HCT116 (cell line): ENCODE measurements at regions not wholly inside any gene's neighbourhood (a gene's known extent, or its start where the extent isn't known, plus 50 kb on each side); places are given as distances from the start of the nearest gene placed in this dataset.

Experiments
- ATAC-seq: fragments of 200-7000 bp; cut with Tn5 transposase; 2 replicates; pipeline ENCODE4 v1.9.1; 2020; ENCODE audit warnings: mild to moderate bottlenecking, moderate library complexity
- BruUV-seq: library from RNA; stranded (reverse); fragments of 400-500 nt; replicated peaks from 2 replicates; lab custom pipeline; 2021; lab: Mats Ljungman, UMichigan
- CTCF ChIA-PET: fragments of 300-600 bp; sonication (Branson Sonifier 250); formaldehyde crosslinking; loops from one replicate; lab custom pipeline; 2021; ENCODE audit warnings: antibody characterized with exemption; lab: Charles Lee
- POLR2A ChIA-PET: fragments of 300-600, 350-600 bp; sonication (Branson Sonifier 250); formaldehyde crosslinking; loops from one replicate; lab custom pipeline; 2021; ENCODE audit warnings: antibody characterized with exemption; lab: Charles Lee
- RAD21 ChIA-PET, 2 experiments: fragments of 300-600 bp; sonication (Branson Sonifier 250); formaldehyde crosslinking; loops; one replicate each; lab custom pipeline; 2023; ENCODE audit warnings: low total read pairs in 2 of 2; ENCODE audit not compliant: uncharacterized antibody in 2 of 2, unreplicated experiment in 2 of 2, low non-redundant PET in 1 of 2; lab: Charles Lee
- DNase-seq: peaks from one replicate; pipeline ENCODE4 v3.0.0-alpha.2; 2010; ENCODE audit warnings: low read depth, low spot score
- H2AFZ ChIP-seq: fragments of 200-600 bp; shearing (Covaris generic), sonication (generic); 2 replicates; pipeline ENCODE4 v1.6.1; 2017; ENCODE audit warnings: low read depth, mixed run types, mixed read lengths, antibody characterized with exemption, low read length; ENCODE audit not compliant: poor library complexity, severe bottlenecking
- H3K27ac ChIP-seq: 2 replicates; pipeline ENCODE4 v1.5.1; 2012; ENCODE audit warnings: low read depth, low read length
- H3K27me3 ChIP-seq: fragments of 200-600 bp; sonication (generic); 2 replicates; pipeline ENCODE4 v1.6.1; 2016; ENCODE audit warnings: mixed run types, low read length, mixed read lengths; ENCODE audit not compliant: insufficient read depth
- H3K36me3 ChIP-seq, 2 experiments: fragments of 200-500 bp in 1 of 2; fragments of 200-600 bp in 1 of 2; sonication (Bioruptor generic) in 1 of 2; sonication (generic) in 1 of 2; 2 replicates each; pipeline versions ENCODE4 v1.5.1 to v1.6.1; 2014 to 2016; ENCODE audit warnings: low read length in 2 of 2, inconsistent platforms in 1 of 2, mixed read lengths in 1 of 2, mixed run types in 1 of 2; ENCODE audit not compliant: insufficient read depth in 2 of 2, control insufficient read depth in 1 of 2
- H3K4me1 ChIP-seq, 2 experiments: fragments of 200-600 bp in 1 of 2; sonication (generic) in 1 of 2; 2 replicates each; pipeline versions ENCODE4 v1.5.1 to v1.6.1; 2012 to 2017; ENCODE audit warnings: low read length in 2 of 2, inconsistent platforms in 1 of 2, mild to moderate bottlenecking in 1 of 2, mixed read lengths in 1 of 2, mixed run types in 1 of 2, moderate library complexity in 1 of 2; ENCODE audit not compliant: insufficient read depth in 2 of 2, control insufficient read depth in 1 of 2
- H3K4me2 ChIP-seq: fragments of 200-600 bp; sonication (generic); 2 replicates; pipeline ENCODE4 v1.6.1; 2017; ENCODE audit warnings: mixed run types, low read length, mixed read lengths
- H3K4me3 ChIP-seq, 2 experiments: fragments of 200-600 bp in 1 of 2; sonication (generic) in 1 of 2; replicated peaks in 1 of 2; 2 replicates each; pipeline ENCODE4 v1.5.1; 2011 to 2016; ENCODE audit warnings: low read length in 2 of 2, control low read depth in 1 of 2, low read depth in 1 of 2, mild to moderate bottlenecking in 1 of 2, mixed read lengths in 1 of 2, mixed run types in 1 of 2
- H3K79me2 ChIP-seq: fragments of 200-600 bp; sonication (generic); 2 replicates; pipeline ENCODE4 v1.6.1; 2017; ENCODE audit warnings: mild to moderate bottlenecking, mixed run types, low read length, moderate library complexity, mixed read lengths; ENCODE audit not compliant: insufficient read depth
- H3K9ac ChIP-seq: fragments of 200-600 bp; sonication (generic); 2 replicates; pipeline ENCODE4 v1.6.1; 2016; ENCODE audit warnings: low read length, mixed read lengths
- H3K9me2 ChIP-seq: fragments of 200-600 bp; sonication (generic), shearing (Covaris generic); 2 replicates; pipeline ENCODE4 v1.6.1; 2017; ENCODE audit warnings: mixed run types, mild to moderate bottlenecking, moderate library complexity; ENCODE audit not compliant: insufficient read depth
- H3K9me3 ChIP-seq, 2 experiments: fragments of 200-500 bp in 1 of 2; fragments of 200-600 bp in 1 of 2; sonication (Bioruptor generic) in 1 of 2; sonication (generic) in 1 of 2; 2 replicates each; pipeline ENCODE4 v1.6.1; 2014 to 2017; ENCODE audit warnings: low read length in 2 of 2, mixed read lengths in 2 of 2, inconsistent platforms in 1 of 2, low read depth in 1 of 2, mild to moderate bottlenecking in 1 of 2, mixed run types in 1 of 2, moderate library complexity in 1 of 2; ENCODE audit not compliant: control insufficient read depth in 1 of 2, insufficient read depth in 1 of 2
- H4K20me1 ChIP-seq: fragments of 200-600 bp; sonication (generic), shearing (Covaris generic); 2 replicates; pipeline ENCODE4 v1.6.1; 2017; ENCODE audit warnings: mixed run types, mild to moderate bottlenecking, moderate library complexity; ENCODE audit not compliant: insufficient read depth
- CTCF ChIP-seq, 3 experiments: fragments of 200-600 bp in 1 of 3; sonication (generic) in 1 of 3; IDR thresholded peaks in 2 of 3; conservative IDR thresholded peaks in 1 of 3; 2 replicates each; pipeline ENCODE4 v1.5.1; 2012 to 2017; ENCODE audit warnings: low read depth in 2 of 3, low read length in 2 of 3, antibody characterized with exemption in 1 of 3, borderline replicate concordance in 1 of 3, control low read depth in 1 of 3, mild to moderate bottlenecking in 1 of 3, mixed read lengths in 1 of 3, mixed run types in 1 of 3, moderate library complexity in 1 of 3; ENCODE audit not compliant: insufficient read depth in 1 of 3
- POLR2AphosphoS5 ChIP-seq: IDR thresholded peaks from 2 replicates; pipeline ENCODE4 v1.6.1; 2011; ENCODE audit warnings: mild to moderate bottlenecking, low read depth, low read length, moderate library complexity
- RAD21 ChIP-seq: IDR thresholded peaks from 2 replicates; pipeline ENCODE4 v1.6.1; 2012; ENCODE audit warnings: low read depth, mild to moderate bottlenecking
- SIN3A ChIP-seq: IDR thresholded peaks from 2 replicates; pipeline ENCODE4 v1.6.1; 2012; ENCODE audit warnings: low read depth
- SRF ChIP-seq: IDR thresholded peaks from 2 replicates; pipeline ENCODE4 v1.6.1; 2012; ENCODE audit warnings: low read depth
- YY1 ChIP-seq: IDR thresholded peaks from 2 replicates; pipeline ENCODE4 v1.6.1; 2011; ENCODE audit warnings: low read length, low read depth, moderate library complexity, mild to moderate bottlenecking; ENCODE audit not compliant: insufficient replicate concordance; ENCODE audit errors: extremely low read depth
- intact Hi-C: fragments of 100-400 bp; cut with micrococcal nuclease; formaldehyde crosslinking; loops from 2 replicates; pipeline ENCODE4 v1.10.0; 2022

- intact Hi-C loops = no loop called here
- TF ChIP-seq CTCF (IDR thresholded peaks at IDR 0.05 in 2 of 3, conservative IDR thresholded peaks at IDR 0.05 in 1 of 3; ENCODE audit: borderline replicate concordance in 1 of 3, insufficient read depth in 1 of 3, low read depth in 2 of 3, low read length in 2 of 3) = peak in 2 of 3 experiments; percentile 69 to 71; a peak in 4 of 6 replicates
- TF ChIP-seq SRF = no peak
- peak; percentile 36; the same call in 1 of the 2 replicates for TF ChIP-seq RAD21
- H3K4me2 ChIP-seq = no peak overlapping the region
- POLR2A ChIA-PET = no interaction called here
- DNase-seq = peak; percentile 3
- no peaks in the 10 kb centered on the region for H3K79me2 ChIP-seq
- no peak overlapping the region for H3K4me3 ChIP-seq
- ATAC-seq = no peak
- no TSS peak for BruUV-seq
- CTCF ChIA-PET = no interaction called here
- H3K27ac ChIP-seq = no peak overlapping the region
- no peaks in the 10 kb centered on the region for H4K20me1 ChIP-seq
- H3K9me3 ChIP-seq = peaks cover 3 to 15% of the 10 kb centered on the region in 2 experiments; a peak in 2 of 4 replicates
- H3K4me1 ChIP-seq = no peaks in the 10 kb centered on the region
- no peaks in the 10 kb centered on the region for H3K27me3 ChIP-seq
- H2AFZ ChIP-seq = no peak overlapping the region
- no peaks in the 10 kb centered on the region for H3K36me3 ChIP-seq
- H3K9ac ChIP-seq = no peak overlapping the region
- no peaks in the 10 kb centered on the region for H3K9me2 ChIP-seq
- RAD21 ChIA-PET = no interaction called here
Measured at GRCh38 chr14:82710267-82710841, 1176.7 kb upstream of the SEL1L start.

DNA sequence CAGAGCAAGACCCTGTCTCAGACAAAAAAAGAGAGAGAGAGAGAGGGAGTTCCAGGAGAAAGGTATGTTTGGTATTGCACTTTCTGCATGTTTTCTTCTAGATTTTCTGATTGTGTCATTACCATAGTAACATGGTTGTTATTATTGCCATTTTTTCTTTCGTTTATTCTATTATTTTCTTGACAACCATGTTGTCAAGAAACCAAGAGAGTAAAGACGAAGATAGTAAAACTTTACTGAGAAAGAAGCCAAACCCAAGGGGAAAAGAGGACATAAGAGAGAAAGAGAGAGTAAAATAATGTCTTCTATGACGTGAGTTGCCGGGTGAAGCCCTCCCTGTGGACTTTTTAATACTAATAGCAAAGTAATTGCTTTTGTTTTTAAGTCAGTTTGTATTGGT lies 1186.0 kb upstream of the SEL1L start:
- Histone ChIP-seq H3K9me3 (peaks cover 0 to 22% of the 10 kb centered on the region in 2 experiments; a peak in 2 of 4 replicates), H3K9me2 (no peaks in the 10 kb centered on the region), H3K79me2 (no peaks in the 10 kb centered on the region), H3K4me1 (no peaks in the 10 kb centered on the region), H3K4me2 (no peak overlapping the region), H2AFZ (no peak overlapping the region), H3K27ac (no peak overlapping the region), H3K9ac (no peak overlapping the region), H4K20me1 (no peaks in the 10 kb centered on the region), H3K36me3 (no peaks in the 10 kb centered on the region), H3K4me3 (no peak overlapping the region), H3K27me3 (no peaks in the 10 kb centered on the region)
- ATAC-seq = no peak
- RAD21 ChIA-PET = no interaction called here
- TF ChIP-seq SIN3A (no peak), POLR2AphosphoS5 (no peak), SRF (no peak), YY1 (no peak)
- BruUV-seq = no TSS peak
- no peak for DNase-seq
- CTCF ChIA-PET = no interaction called here
- POLR2A ChIA-PET = no interaction called here
- intact Hi-C loops = no loop called here
